CD4-positive, alpha-beta T cell treated with Interleukin-6 for 4 hours (primary cell): ENCODE measurements at regions not wholly inside any gene's neighbourhood (a gene's known extent, or its start where the extent isn't known, plus 50 kb on each side); places are given as distances from the start of the nearest gene placed in this dataset.
"Not testable (repeated sequence)": the region's sequence is repeated elsewhere in the genome, so short reads cannot be mapped to it uniquely, and the experiment has no call there.

Source experiments
- DNase-seq: peaks from one replicate; pipeline ENCODE4 v3.0.0-alpha.2; 2020; ENCODE audit warnings: mixed read lengths

GRCh38 chr18:38796762-38797161 is 1231.2 kb upstream of the CELF4 start:
- DNase-seq = no peak

DNA sequence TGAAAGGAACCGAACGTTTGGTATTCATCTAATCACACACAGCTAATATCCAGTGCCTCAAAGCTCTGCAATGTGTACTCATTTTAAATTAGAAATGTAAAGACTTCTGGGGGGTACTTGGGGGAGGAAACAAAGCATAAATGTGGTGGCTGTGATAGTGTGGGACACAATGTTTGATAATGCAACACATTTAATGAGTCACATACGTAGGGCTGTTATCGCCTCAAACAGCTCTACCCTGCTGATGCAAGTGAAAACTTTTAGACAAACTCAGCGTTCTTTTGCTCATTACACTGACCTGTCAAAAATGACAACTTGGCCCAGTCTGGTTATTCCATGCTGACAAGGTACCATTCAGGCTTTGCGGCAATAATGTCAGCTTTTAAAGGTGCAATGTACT is 1227.1 kb upstream of the CELF4 start:
- DNase-seq = no peak

- no peak for DNase-seq
These were observed 1225.2 kb upstream of the CELF4 start for GRCh38 chr18:38790786-38791185.

DNA sequence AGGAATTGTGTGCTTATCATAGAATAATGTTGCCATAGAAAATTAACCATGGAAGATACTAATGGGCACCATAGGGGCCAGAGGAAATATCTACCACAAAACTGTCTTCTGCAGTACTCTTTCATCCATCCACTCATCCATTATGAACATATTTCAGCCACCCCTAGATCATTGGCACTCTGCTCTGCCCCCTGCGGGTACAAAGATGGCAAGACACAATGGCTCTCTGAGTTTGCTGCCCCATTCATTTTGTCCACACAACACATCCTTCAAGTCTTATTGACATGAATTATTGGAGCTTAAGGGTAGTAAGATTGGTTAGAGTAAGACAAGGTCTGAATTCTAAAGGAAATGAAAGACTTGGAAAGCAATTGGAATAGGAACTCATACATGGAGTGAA is 1224.7 kb upstream of the CELF4 start:
- no peak for DNase-seq

- no peak for DNase-seq
These were observed 1223.5 kb upstream of the CELF4 start for GRCh38 chr18:38789141-38789540.

- DNase-seq = no peak
These were observed 1221.3 kb upstream of the CELF4 start for GRCh38 chr18:38786906-38787305.

GRCh38 chr18:38771620-38772019 is 1206.0 kb upstream of the CELF4 start:
- not testable (repeated sequence) for DNase-seq

- no peak for DNase-seq
These were observed 1202.9 kb upstream of the CELF4 start for GRCh38 chr18:38768504-38768903.

- no peak for DNase-seq
These were observed 1193.9 kb upstream of the CELF4 start for GRCh38 chr18:38759457-38759856.

DNA sequence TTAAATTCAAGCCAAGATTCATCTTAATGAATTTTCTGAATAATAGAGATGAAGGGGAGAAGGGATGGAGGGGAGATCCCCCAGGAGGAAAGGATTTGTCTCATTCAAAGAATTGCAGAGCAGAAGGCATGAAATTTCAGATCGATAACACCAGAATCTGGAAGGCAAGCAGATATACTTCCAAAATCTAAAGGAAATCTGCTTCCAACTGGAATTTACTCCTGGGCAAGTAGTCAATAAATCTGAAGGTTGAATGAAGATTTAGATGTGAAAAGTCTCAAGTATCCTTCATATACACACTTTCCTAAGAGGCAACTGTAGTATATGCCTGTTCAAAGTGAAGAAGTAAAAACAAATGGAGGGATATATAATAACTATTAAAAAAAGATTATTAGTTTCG is 1190.8 kb upstream of the CELF4 start:
- no peak for DNase-seq

DNA sequence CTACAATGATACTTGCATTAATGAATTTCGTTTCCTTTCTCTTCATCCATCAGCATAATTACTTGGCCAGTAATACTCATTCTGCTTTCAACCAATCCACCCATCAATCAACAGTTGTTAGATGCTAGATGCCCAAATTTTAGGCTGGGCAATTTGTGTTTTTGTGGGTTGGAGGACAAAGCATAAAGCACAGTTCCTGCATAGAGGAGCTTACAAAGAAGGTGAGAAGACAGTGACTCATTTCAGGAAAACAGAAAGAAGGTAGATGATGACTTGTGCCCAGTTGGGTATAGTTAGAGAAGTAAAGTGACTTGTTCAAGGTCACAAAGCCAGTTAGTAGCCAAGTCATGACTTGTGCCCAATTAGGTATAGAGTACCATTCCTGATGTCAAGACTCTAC is 1186.8 kb upstream of the CELF4 start:
- DNase-seq = no peak

- no peak for DNase-seq
These were observed 1186.3 kb upstream of the CELF4 start for GRCh38 chr18:38751898-38752297.

GRCh38 chr18:38751211-38751610 is 1185.6 kb upstream of the CELF4 start:
- no peak for DNase-seq

DNA sequence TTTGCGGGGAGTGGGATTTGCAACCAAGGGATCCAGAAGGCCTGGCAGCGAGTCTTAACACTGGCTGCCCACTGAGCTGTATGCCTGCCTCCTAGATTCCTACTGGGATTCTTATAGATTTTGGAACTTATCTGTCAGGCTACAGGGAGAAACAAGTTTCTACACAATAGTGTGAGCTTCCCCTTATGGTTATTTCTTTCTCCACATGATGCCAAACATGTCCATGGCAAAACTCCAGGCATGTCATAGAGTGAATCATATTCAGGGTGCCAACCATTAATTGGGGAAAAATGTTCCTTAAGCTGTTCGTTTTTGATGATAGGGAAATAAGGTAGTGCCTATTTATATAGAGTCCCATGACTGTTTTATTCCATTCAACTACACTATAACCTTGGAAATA is 1185.2 kb upstream of the CELF4 start:
- DNase-seq = no peak

- no peak for DNase-seq
These were observed 1181.6 kb upstream of the CELF4 start for GRCh38 chr18:38747153-38747552.

- DNase-seq = not testable (repeated sequence)
These were observed 1154.6 kb upstream of the CELF4 start for GRCh38 chr18:38720181-38720580.

- DNase-seq = no peak
These were observed 1152.8 kb upstream of the CELF4 start for GRCh38 chr18:38718365-38718901.

DNA sequence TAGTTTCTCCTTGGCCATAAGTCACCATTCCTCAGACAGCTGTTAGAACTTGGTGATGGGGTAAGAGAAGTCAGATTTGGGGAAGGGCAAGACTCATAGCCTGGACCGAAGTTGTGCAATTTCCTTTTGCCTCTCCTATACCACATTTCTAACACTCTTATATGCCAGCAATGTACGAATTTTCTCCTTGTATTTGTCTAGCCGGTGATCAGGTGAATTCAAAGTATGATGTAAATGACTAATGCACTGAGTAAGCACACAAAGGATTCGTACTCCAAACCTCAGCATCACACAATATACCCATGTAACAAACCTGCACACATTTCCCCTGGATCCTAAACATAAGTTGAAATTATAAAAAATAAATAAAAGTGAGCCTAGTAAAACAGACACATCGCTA is 1143.5 kb upstream of the CELF4 start:
- no peak for DNase-seq

- no peak for DNase-seq
These were observed 1140.8 kb upstream of the CELF4 start for GRCh38 chr18:38706373-38706772.

GRCh38 chr18:38698088-38698487 is 1132.5 kb upstream of the CELF4 start:
- no peak for DNase-seq

DNA sequence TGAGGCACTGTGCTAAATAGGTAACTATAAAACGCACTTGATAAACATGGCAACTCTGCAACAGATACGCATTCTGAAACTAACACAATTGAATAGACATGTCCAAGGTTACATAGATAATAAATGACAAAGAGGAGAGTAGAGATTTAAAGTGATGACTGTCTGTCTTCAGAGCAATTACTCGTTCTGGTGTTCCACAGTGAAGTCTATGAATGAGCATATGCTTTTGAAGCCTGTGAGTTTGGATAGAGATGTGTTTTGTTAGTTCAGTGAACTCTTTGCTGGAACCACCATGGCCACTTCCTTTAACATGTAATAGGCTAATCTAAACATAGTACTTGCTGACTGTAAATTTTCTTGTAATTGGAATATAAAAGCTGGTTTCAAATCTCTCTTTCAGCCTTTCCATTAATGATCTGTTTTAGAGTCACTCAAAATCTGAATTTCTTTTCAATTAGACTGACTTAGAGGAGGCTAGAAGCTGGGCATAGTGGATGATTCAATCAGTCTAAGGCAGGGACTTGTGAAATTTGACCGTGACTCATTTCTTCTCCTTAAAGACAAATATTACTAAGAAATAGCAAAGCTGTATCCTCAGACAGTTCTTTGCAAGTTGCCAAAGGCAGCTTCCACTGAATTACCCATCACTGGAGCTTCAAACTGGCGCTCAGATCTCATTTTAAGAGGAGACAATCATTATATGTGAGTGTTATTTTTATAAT is 1130.1 kb upstream of the CELF4 start:
- DNase-seq = no peak

- no peak for DNase-seq
These were observed 1127.5 kb upstream of the CELF4 start for GRCh38 chr18:38693104-38693503.

DNA sequence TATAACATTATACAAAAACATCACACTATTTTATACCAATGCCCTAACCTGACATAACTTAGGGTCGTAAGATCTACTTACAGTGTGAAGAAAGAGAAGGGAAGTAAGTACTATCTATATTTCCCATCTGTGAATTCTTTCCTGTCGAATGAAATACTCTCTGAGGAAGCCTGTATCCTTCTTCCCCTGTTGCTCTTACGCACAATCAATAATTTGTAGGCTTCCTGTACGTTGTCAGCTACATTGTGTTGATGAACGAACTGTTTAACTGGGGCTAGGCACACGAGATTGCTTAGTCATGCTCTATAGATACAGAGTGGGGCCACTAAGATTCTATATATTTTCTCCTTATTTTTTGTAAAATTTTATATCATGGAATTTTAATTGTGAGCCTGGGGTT is 1125.0 kb upstream of the CELF4 start:
- DNase-seq = no peak

GRCh38 chr18:38688416-38688815 is 1122.8 kb upstream of the CELF4 start:
- no peak for DNase-seq

DNA sequence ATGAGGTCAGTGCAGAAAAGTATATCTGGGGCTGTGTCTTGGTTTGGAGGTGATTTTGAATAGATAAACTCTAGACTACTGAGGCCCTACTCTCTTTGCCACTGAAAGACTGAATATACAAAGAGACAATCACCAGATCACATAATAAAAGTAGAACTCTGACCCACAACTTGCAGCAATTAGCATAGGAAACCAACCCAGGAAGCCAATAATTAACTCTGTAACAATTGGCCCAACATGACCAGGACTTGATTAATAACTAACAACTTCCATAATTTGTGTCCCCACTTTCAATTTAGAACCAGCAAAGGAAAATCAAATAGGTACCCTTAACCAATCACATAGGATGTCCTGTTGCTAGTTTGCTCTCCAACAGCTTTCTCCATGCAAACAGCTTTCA is 1104.9 kb upstream of the CELF4 start:
- DNase-seq = no peak
